ENCODE measurements at regions not wholly inside any gene's neighbourhood (a gene's known extent, or its start where the extent isn't known, plus 50 kb on each side); places are given as distances from the start of the nearest gene placed in this dataset.

DNA sequence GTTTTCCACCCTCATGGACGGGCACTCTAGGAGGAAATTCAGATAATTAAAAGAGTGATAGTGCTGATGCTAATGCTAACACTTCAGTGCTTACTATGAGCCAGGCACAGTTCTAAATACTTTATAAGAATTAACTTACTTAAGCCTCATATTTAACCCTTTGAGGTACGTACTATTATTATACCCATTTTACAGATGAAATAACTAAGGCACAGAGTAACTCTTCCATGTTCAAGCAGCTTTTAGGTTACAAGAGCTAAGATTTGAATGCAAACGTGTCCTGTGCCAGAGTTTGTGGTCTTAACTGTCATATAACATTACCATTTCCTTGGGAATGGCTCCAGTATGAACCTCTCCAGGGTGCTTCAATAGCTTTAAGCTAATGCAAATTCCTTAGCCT lies 114.7 kb upstream of the PRR23C start:
- Histone ChIP-seq H3K4me3 (no peak overlapping the region), H3K36me3 (no peaks in the 10 kb centered on the region), H3K27me3 (no peaks in the 10 kb centered on the region), H3K27ac (no peak overlapping the region), H3K4me1 (no peaks in the 10 kb centered on the region), H3K9me3 (no peaks in the 10 kb centered on the region)
- DNase-seq = no peak
- in situ Hi-C loops (cut with MboI; ENCODE audit: low pct_ligation_motif_present in 1 of 4, low pct_unique_long_range_greater_than_20kb in 1 of 4, low sequenced_read_pairs in 3 of 4) (no loop called here), intact Hi-C loops (cut with DNase I; ENCODE audit: low total_unique reads) (no loop called here)
- WGBS, 2 donors (ENCODE audit: low coverage in 1 of 2) = 53 to 70% methylated on average over 3 of the region's 3 CpGs
- TF ChIP-seq, protein P1, sequence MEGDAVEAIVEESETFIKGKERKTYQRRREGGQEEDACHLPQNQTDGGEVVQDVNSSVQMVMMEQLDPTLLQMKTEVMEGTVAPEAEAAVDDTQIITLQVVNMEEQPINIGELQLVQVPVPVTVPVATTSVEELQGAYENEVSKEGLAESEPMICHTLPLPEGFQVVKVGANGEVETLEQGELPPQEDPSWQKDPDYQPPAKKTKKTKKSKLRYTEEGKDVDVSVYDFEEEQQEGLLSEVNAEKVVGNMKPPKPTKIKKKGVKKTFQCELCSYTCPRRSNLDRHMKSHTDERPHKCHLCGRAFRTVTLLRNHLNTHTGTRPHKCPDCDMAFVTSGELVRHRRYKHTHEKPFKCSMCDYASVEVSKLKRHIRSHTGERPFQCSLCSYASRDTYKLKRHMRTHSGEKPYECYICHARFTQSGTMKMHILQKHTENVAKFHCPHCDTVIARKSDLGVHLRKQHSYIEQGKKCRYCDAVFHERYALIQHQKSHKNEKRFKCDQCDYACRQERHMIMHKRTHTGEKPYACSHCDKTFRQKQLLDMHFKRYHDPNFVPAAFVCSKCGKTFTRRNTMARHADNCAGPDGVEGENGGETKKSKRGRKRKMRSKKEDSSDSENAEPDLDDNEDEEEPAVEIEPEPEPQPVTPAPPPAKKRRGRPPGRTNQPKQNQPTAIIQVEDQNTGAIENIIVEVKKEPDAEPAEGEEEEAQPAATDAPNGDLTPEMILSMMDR (IDR thresholded peaks at IDR 0.05) = no peak
- TF ChIP-seq POLR2AphosphoS5 (IDR thresholded peaks at IDR 0.05) = no peak
- TF ChIP-seq EP300 (IDR thresholded peaks at IDR 0.05; ENCODE audit: low read depth) = no peak
- TF ChIP-seq POLR2A (IDR thresholded peaks at IDR 0.05) = no peak

DNA sequence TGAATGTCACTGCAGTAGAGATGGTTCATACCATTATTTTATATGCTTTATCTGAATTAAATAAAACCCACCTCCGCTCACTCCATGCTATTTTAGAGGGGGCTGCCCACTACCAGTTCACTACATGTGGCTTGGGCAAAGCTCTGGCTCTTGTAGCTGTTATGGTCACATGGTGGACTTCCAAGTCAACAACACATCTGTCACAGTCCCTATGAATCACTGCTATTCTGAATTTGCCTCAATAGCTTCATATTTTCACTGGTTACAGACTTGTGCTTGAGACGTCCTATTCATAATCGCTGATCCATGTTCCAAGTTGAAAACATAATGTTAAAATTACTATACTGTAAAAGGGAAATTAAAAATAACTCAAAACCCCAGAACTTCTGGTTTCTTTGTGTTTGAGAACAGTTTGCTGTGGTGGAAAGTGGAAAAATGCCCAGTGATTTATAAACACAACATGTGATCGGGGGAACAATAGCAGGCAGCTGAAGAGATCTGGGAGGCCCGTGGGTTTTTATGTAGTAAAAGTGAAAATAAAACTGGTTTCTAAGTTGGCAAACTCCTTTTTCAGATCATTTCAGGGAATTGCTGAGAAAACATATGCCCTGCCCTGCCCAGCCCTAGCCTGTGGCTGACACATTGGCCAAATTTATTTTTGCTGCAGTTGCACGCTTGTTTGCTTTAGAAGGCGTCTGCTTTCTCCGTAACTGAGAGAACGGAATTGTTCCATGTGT lies 128.8 kb upstream of the PRR23C start:
- Histone ChIP-seq H3K4me3 (peak overlapping the region in 1 of 4 donors; percentile 27), H3K36me3 (no peaks in the 10 kb centered on the region), H3K9me3 (peaks cover 0 to 4% of the 10 kb centered on the region in 2 donors), H3K27ac (peak overlapping the region in 1 of 4 donors; percentile 14), H3K4me1 (peaks cover 0 to 11% (median 0%) of the 10 kb centered on the region in 4 donors), H3K27me3 (no peaks in the 10 kb centered on the region)
- intact Hi-C loops (cut with DNase I; ENCODE audit: low total_unique reads) = no loop called here
- 13 to 25% methylated on average over 8 to 9 of the region's 9 CpGs for WGBS, 2 donors (ENCODE audit: low coverage in 1 of 2)
- TF ChIP-seq POLR2A (IDR thresholded peaks at IDR 0.05) (no peak), POLR2AphosphoS5 (IDR thresholded peaks at IDR 0.05) (no peak), EP300 (IDR thresholded peaks at IDR 0.05; ENCODE audit: low read depth) (no peak)
- peak; percentile 32 for DNase-seq
- in situ Hi-C loops (cut with MboI; ENCODE audit: low pct_ligation_motif_present in 1 of 4, low pct_unique_long_range_greater_than_20kb in 1 of 4, low sequenced_read_pairs in 3 of 4) = no loop called here

DNA sequence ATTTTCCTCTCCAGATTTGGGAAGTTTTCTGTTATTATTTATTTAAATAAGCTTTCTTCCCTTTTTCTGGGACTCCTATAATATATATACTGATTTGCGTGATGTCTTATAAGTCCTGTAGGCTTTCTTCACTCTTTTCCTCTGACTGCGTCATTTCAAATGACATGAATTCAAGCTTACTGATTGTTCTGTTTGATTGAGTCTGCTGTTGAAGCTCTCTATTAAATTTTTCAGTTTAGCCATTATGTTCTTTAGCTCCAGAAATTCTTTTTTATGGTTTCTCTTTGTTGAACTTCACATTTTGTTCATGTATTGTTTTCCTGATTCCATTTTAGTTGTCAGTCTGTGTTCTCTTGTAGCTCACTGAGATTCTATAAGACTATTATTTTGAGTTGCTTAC lies 135.8 kb upstream of the PRR23C start:
- DNase-seq = no peak
- in situ Hi-C loops (cut with MboI; ENCODE audit: low pct_ligation_motif_present in 1 of 4, low pct_unique_long_range_greater_than_20kb in 1 of 4, low sequenced_read_pairs in 3 of 4) = no loop called here
- 94 to 100% methylated on average over 2 of the region's 2 CpGs for WGBS, 2 donors (ENCODE audit: low coverage in 1 of 2)
- no peaks in the 10 kb centered on the region for H3K36me3 ChIP-seq
- H3K4me3 ChIP-seq = no peak overlapping the region
- H3K27ac ChIP-seq = no peak overlapping the region
- no peaks in the 10 kb centered on the region for H3K4me1 ChIP-seq
- no peaks in the 10 kb centered on the region for H3K27me3 ChIP-seq
- intact Hi-C loops (cut with DNase I; ENCODE audit: low total_unique reads) = no loop called here
- TF ChIP-seq EP300 (IDR thresholded peaks at IDR 0.05; ENCODE audit: low read depth) = no peak
- no peak for TF ChIP-seq POLR2A (IDR thresholded peaks at IDR 0.05)
- TF ChIP-seq, protein P1 (IDR thresholded peaks at IDR 0.05) = no peak
- TF ChIP-seq POLR2AphosphoS5 (IDR thresholded peaks at IDR 0.05) = no peak
- peaks cover 4 to 6% of the 10 kb centered on the region in 2 donors for H3K9me3 ChIP-seq

DNA sequence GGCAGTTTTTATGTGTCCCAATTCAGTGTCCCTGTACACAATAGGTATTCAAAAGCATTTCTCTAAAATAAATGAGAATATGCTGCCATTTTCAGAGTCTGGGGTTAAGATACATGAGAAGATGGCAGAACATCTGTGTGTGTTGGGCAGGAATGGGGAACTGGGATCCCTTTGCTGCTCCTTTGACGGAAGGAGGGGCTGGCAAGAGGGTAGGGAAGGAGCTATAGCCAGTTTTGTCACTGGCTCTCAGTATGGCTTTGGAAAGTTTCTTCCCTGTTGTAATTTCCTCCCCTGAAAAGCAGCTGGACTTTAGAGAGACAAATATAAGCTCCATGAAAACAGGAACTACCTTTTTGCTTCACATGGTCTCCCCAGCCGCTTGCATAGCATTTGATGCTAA lies 137.5 kb upstream of the PRR23C start:
- DNase-seq = no peak
- WGBS, 2 donors (ENCODE audit: low coverage in 1 of 2) = 61% methylated on average over 2 of the region's 2 CpGs; no CpG with 5 or more reads in 1 of the 2 donors
- Histone ChIP-seq H3K27me3 (no peaks in the 10 kb centered on the region), H3K9me3 (peaks cover 4 to 6% of the 10 kb centered on the region in 2 donors), H3K4me1 (peaks cover 0 to 3% (median 0%) of the 10 kb centered on the region in 4 donors), H3K4me3 (no peak overlapping the region), H3K27ac (no peak overlapping the region), H3K36me3 (no peaks in the 10 kb centered on the region)
- in situ Hi-C loops (cut with MboI; ENCODE audit: low pct_ligation_motif_present in 1 of 4, low pct_unique_long_range_greater_than_20kb in 1 of 4, low sequenced_read_pairs in 3 of 4) = no loop called here
- intact Hi-C loops (cut with DNase I; ENCODE audit: low total_unique reads) = no loop called here
- TF ChIP-seq EP300 (IDR thresholded peaks at IDR 0.05; ENCODE audit: low read depth) (no peak), POLR2AphosphoS5 (IDR thresholded peaks at IDR 0.05) (no peak), POLR2A (IDR thresholded peaks at IDR 0.05) (no peak)
- TF ChIP-seq, protein P1 (IDR thresholded peaks at IDR 0.05) = no peak
